Activated T-helper 2 cell treated with anti-CD3 and anti-CD28 coated beads, Interferon-gamma antibody, Interleukin-2, Interleukin-4, amounts not matched to agents 10 μg/mL and 5 μg/mL and 100 μg/mL, durations not matched to agents 14 hours and 24 hours and 36 hours (primary cell): ENCODE measurements at regions not wholly inside any gene's neighbourhood (a gene's known extent, or its start where the extent isn't known, plus 50 kb on each side); places are given as distances from the start of the nearest gene placed in this dataset.

ENCODE experiments used
- DNase-seq: peaks from one replicate; pipeline ENCODE4 v3.0.0; 2021; ENCODE audit warnings: low spot score
- H3K27ac Mint-ChIP-seq: one replicate; pipeline ENCODE4 v1.8.0; 2021; ENCODE audit warnings: mixed read lengths
- H3K27me3 Mint-ChIP-seq: one replicate; pipeline ENCODE4 v1.8.0; 2021; ENCODE audit warnings: low read depth, mixed read lengths
- H3K36me3 Mint-ChIP-seq: one replicate; pipeline ENCODE4 v1.8.0; 2021; ENCODE audit warnings: low read depth, mixed read lengths
- H3K4me1 Mint-ChIP-seq: one replicate; pipeline ENCODE4 v1.8.0; 2021; ENCODE audit warnings: low read depth, mixed read lengths
- H3K4me3 Mint-ChIP-seq: one replicate; pipeline ENCODE4 v1.8.0; 2021; ENCODE audit warnings: low read depth, mild to moderate bottlenecking, moderate library complexity, mixed read lengths
- H3K9me3 Mint-ChIP-seq: one replicate; pipeline ENCODE4 v1.8.0; 2021; ENCODE audit warnings: mixed read lengths
- intact Hi-C: fragments of 100-400 bp; cut with micrococcal nuclease; formaldehyde crosslinking; loops from one replicate; pipeline ENCODE4 v1.15.1; 2023

- intact Hi-C loops: no loop called here
Measured at GRCh38 chr15:39108021-39108420, 472.9 kb upstream of the THBS1 start.

GRCh38 chr15:39110336-39110735 lies 470.5 kb upstream of the THBS1 start:
- intact Hi-C loops: no loop called here
- no peak overlapping the region for H3K27ac Mint-ChIP-seq
- H3K4me3 Mint-ChIP-seq: no peak overlapping the region
- H3K36me3 Mint-ChIP-seq: no peaks in the 10 kb centered on the region
- peaks cover 9% of the 10 kb centered on the region for H3K27me3 Mint-ChIP-seq
- DNase-seq: no peak
- H3K4me1 Mint-ChIP-seq: no peaks in the 10 kb centered on the region
- no peaks in the 10 kb centered on the region for H3K9me3 Mint-ChIP-seq

More at GRCh38 chr15:39108021-39108420, 472.9 kb upstream of the THBS1 start:
- Mint-ChIP-seq H3K27me3 (peaks cover 3% of the 10 kb centered on the region), H3K4me3 (no peak overlapping the region), H3K36me3 (no peaks in the 10 kb centered on the region), H3K27ac (no peak overlapping the region), H3K4me1 (no peaks in the 10 kb centered on the region), H3K9me3 (no peaks in the 10 kb centered on the region)
- no peak for DNase-seq

DNA sequence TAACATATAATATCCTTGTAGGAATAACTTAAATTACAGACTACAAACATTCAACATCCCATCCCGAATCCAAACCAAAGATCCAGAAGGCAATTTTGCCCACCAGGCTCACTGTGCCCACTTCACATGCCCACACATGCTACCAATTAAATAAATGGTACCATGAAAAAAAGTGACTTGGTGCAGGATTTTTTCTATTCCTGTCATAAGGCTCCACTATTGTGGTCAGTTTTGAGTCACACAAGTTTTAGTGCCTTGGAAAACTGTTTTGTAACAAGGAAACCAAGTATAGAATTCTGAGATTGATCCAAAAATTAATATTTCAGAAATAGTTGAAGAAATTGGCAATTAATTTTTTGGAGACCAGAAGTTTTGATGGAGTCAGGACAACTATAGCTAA lies 470.1 kb upstream of the THBS1 start:
- H3K4me3 Mint-ChIP-seq: no peak overlapping the region
- no peaks in the 10 kb centered on the region for H3K36me3 Mint-ChIP-seq
- H3K27me3 Mint-ChIP-seq: peaks cover 9% of the 10 kb centered on the region
- no peak for DNase-seq
- H3K27ac Mint-ChIP-seq: no peak overlapping the region
- H3K4me1 Mint-ChIP-seq: no peaks in the 10 kb centered on the region
- no peaks in the 10 kb centered on the region for H3K9me3 Mint-ChIP-seq
- intact Hi-C loops: no loop called here

GRCh38 chr15:39113741-39114140 lies 467.1 kb upstream of the THBS1 start:
- H3K27me3 Mint-ChIP-seq: peaks cover 19% of the 10 kb centered on the region
- no peak overlapping the region for H3K4me3 Mint-ChIP-seq
- no peaks in the 10 kb centered on the region for H3K4me1 Mint-ChIP-seq
- no peak for DNase-seq
- intact Hi-C loops: no loop called here
- no peaks in the 10 kb centered on the region for H3K9me3 Mint-ChIP-seq
- H3K36me3 Mint-ChIP-seq: no peaks in the 10 kb centered on the region
- no peak overlapping the region for H3K27ac Mint-ChIP-seq

DNA sequence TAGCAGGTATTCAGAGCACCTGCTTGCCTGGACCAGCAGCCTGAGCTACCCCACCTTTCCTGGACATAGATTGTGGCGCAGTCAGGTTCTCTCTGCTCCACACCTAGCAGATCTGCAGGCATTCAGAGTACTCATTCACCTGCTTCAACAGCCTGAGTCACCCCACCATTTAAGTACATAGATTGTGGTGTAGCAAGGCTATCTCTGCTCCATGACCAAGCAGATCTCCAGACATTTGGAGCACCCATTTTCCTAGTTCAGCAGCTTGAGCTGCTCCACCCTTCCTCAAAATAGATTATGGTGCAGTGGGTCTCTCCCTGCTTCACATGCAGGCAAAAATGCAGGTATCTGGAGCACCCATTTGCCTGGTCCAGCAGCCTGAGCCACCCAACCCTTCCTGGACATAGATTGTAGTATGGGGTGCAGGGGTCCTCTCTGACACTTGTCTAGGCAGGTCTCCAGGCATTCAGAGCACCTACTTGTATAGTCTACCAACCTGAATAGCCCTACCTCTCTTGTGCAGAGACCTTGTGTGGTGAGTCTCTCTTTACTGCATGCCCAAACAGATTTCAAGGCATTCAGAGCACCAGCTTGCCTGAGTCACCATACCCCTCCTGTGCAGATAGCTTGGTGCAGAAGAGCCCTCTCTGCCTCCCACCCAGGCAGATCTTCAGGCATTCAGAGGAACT lies 466.0 kb upstream of the THBS1 start:
- Mint-ChIP-seq H3K9me3 (no peaks in the 10 kb centered on the region), H3K4me3 (no peak overlapping the region), H3K27ac (no peak overlapping the region), H3K27me3 (peaks cover 25% of the 10 kb centered on the region), H3K36me3 (no peaks in the 10 kb centered on the region), H3K4me1 (no peaks in the 10 kb centered on the region)
- intact Hi-C loops: no loop called here
- DNase-seq: no peak

DNA sequence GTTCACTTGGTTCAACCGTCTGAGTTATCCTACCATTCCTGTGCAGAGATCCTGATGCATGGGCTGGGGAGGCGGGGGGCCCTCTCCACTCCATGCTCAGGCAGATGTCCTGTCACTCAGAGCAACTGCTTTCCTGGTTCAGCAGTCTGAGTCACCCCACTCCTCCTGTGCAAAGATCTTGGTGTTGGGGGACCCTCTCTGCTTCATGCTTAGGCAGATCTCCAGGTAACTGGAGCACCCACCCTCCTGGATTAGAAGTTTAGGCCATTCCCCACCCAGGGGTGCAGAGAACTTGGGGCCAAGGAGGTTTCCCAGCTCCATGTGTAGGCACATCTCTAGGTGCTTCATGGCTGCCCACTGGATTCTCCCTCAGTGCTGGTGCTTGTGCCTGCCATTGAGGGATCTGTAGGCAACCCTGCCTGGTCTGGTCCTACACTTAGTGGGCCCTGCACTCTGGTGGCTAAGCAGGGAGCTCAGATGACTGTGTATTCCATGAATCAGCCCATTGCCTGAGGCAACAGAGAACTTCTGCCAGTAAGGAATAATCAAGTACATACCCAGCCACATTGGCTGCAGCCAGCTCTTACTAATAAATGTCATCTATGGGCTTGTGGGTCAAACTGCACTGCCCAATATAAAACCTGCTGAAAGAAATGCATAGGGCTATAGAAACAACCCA lies 465.4 kb upstream of the THBS1 start:
- intact Hi-C loops: no loop called here
- Mint-ChIP-seq H3K27ac (no peak overlapping the region), H3K4me1 (no peaks in the 10 kb centered on the region)

DNA sequence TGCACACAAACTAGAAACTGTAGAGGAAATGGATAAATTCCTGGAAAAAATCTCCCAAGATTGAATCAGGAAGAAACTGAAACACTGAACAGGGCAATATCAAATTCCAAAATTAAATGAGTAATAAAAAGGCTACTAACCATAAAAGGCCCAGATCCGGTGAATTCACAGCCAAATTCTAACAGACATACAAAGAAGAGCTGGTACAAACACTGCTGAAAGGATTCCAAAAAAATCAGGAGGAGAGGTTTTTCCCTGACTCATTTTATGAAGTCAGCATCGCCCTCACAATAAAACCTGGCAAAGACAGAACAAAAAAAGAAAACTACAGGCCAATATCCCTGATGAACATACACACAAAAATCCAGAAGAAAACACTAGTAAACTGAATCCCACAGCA lies 462.4 kb upstream of the THBS1 start:
- H3K4me3 Mint-ChIP-seq: no peak overlapping the region
- intact Hi-C loops: no loop called here
- no peak overlapping the region for H3K27ac Mint-ChIP-seq
- no peaks in the 10 kb centered on the region for H3K9me3 Mint-ChIP-seq
- H3K36me3 Mint-ChIP-seq: no peaks in the 10 kb centered on the region
- peaks cover 23% of the 10 kb centered on the region for H3K27me3 Mint-ChIP-seq
- H3K4me1 Mint-ChIP-seq: no peaks in the 10 kb centered on the region
- DNase-seq: no peak

More for the DNA sequence above, 465.4 kb upstream of the THBS1 start:
- DNase-seq: no peak
- H3K36me3 Mint-ChIP-seq: no peaks in the 10 kb centered on the region
- peaks cover 25% of the 10 kb centered on the region for H3K27me3 Mint-ChIP-seq
- H3K9me3 Mint-ChIP-seq: no peaks in the 10 kb centered on the region
- no peak overlapping the region for H3K4me3 Mint-ChIP-seq

DNA sequence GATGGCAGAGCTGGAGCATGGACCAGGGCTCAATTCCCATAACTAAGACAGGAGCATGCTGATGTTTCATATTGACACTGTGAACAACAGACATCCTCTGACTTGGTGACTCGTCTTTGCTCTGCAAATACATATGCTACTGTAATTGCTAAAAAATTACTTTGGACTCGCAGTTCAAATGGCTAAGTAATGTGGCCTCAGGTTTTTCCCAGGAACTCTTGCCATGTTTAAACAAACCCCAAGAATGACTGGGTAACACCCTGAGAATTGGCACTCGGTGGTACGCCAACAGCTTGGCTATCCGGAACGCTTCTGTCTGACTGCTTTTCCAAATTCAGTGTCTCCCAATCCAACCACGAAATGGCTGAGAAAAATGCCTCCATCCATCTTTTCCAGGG lies 456.7 kb upstream of the THBS1 start:
- intact Hi-C loops: no loop called here
- no peak overlapping the region for H3K27ac Mint-ChIP-seq
- H3K4me3 Mint-ChIP-seq: no peak overlapping the region
- no peaks in the 10 kb centered on the region for H3K36me3 Mint-ChIP-seq
- H3K9me3 Mint-ChIP-seq: no peaks in the 10 kb centered on the region
- H3K4me1 Mint-ChIP-seq: peaks cover 19% of the 10 kb centered on the region
- no peak for DNase-seq
- peaks cover 12% of the 10 kb centered on the region for H3K27me3 Mint-ChIP-seq

GRCh38 chr15:39124553-39125171 lies 456.2 kb upstream of the THBS1 start:
- no peak for DNase-seq
- Mint-ChIP-seq H3K9me3 (no peaks in the 10 kb centered on the region), H3K4me3 (no peak overlapping the region), H3K27ac (no peak overlapping the region), H3K27me3 (peaks cover 9% of the 10 kb centered on the region), H3K4me1 (peaks cover 20% of the 10 kb centered on the region), H3K36me3 (no peaks in the 10 kb centered on the region)
- intact Hi-C loops: loop anchor here (1.0 to 5.0 kb wide), 2 partner anchors 48 to 456 kb away; no protein-coding TSS in a partner anchor

GRCh38 chr15:39125226-39125625 lies 455.7 kb upstream of the THBS1 start:
- peaks cover 8% of the 10 kb centered on the region for H3K27me3 Mint-ChIP-seq
- H3K27ac Mint-ChIP-seq: no peak overlapping the region
- H3K9me3 Mint-ChIP-seq: no peaks in the 10 kb centered on the region
- no peak overlapping the region for H3K4me3 Mint-ChIP-seq
- H3K4me1 Mint-ChIP-seq: peaks cover 20% of the 10 kb centered on the region
- intact Hi-C loops: loop anchor here (1.0 to 5.0 kb wide), 2 partner anchors 47 to 455 kb away; no protein-coding TSS in a partner anchor
- no peaks in the 10 kb centered on the region for H3K36me3 Mint-ChIP-seq
- DNase-seq: no peak

DNA sequence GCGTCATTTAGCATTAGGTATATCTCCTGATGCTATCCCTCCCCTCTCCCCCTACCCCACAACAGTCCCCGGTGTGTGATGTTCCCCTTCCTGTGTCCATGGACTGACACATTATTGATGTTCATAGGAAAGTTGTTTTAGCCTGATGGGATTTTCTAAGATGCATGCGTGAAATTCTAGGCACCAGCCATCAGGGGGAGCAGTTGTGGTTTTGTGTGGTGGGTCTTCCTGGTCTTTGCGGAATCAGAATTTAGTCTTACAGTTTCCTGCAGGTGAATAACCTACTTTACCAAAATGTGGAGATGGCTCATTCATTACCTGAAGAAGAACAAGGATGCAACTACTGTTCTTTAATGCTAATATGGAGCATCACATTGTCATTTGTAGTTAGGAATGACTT lies 455.0 kb upstream of the THBS1 start:
- Mint-ChIP-seq H3K9me3 (no peaks in the 10 kb centered on the region), H3K27me3 (peaks cover 11% of the 10 kb centered on the region), H3K4me3 (no peak overlapping the region), H3K4me1 (peaks cover 20% of the 10 kb centered on the region), H3K27ac (no peak overlapping the region), H3K36me3 (no peaks in the 10 kb centered on the region)
- DNase-seq: peak; percentile 15
- intact Hi-C loops: loop anchor here (1.0 to 5.0 kb wide), 2 partner anchors 46 to 454 kb away; no protein-coding TSS in a partner anchor

DNA sequence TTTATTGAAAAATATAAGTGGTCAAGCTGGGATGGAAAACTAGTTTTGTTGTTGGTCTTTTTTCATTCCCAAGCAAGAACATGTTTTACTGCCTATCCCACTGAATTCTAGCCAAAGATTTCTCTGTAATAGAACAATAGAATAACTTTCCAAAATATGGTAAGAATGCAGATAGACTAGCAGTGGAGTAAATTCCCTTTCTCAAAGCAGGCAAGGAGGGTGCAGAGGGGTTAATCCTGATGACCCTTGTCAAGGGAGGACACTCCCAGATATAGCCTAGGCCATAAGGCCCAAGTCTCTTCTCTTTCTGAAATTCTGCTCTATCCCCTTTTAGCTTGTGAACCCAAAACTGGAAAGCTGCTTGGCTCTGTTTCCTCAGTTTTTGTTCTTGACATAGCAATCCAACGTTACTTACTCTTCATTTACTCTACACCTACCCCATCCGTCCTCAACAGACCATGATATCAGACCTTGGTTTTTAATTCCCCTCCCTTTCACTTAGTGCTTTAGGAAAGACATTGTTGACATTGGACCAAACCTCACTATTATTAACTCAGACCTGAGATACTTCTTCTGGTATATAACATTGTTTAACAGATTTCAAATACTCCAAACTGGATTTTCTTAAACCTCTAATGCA lies 453.6 kb upstream of the THBS1 start:
- H3K27ac Mint-ChIP-seq: no peak overlapping the region
- intact Hi-C loops: loop anchor here (5.0 kb wide), 1 partner anchor 45 kb away; no protein-coding TSS in a partner anchor
- no peak overlapping the region for H3K4me3 Mint-ChIP-seq
- DNase-seq: no peak
- no peaks in the 10 kb centered on the region for H3K9me3 Mint-ChIP-seq
- H3K27me3 Mint-ChIP-seq: peaks cover 14% of the 10 kb centered on the region
- H3K4me1 Mint-ChIP-seq: peaks cover 20% of the 10 kb centered on the region
- H3K36me3 Mint-ChIP-seq: no peaks in the 10 kb centered on the region
